T-helper 2 cell treated with Interferon-gamma antibody and Interleukin-4, amounts not matched to agents 5 μg/mL and 100 μg/mL, for 36 hours (primary cell): ENCODE measurements at regions not wholly inside any gene's neighbourhood (a gene's known extent, or its start where the extent isn't known, plus 50 kb on each side); places are given as distances from the start of the nearest gene placed in this dataset.
"Not testable (repeated sequence)": the region's sequence is repeated elsewhere in the genome, so short reads cannot be mapped to it uniquely, and the experiment has no call there.

ENCODE experiments used
- DNase-seq: peaks from one replicate; pipeline ENCODE4 v3.0.0; 2021; ENCODE audit warnings: low spot score
- H3K27ac Mint-ChIP-seq: one replicate; pipeline ENCODE4 v1.8.0; 2021; ENCODE audit warnings: mild to moderate bottlenecking, mixed read lengths
- H3K27me3 Mint-ChIP-seq: one replicate; pipeline ENCODE4 v1.8.0; 2021; ENCODE audit warnings: low read depth, mixed read lengths
- H3K36me3 Mint-ChIP-seq: one replicate; pipeline ENCODE4 v1.8.0; 2021; ENCODE audit warnings: low read depth, mixed read lengths
- H3K4me1 Mint-ChIP-seq: one replicate; pipeline ENCODE4 v1.8.0; 2021; ENCODE audit warnings: low read depth, mixed read lengths
- H3K4me3 Mint-ChIP-seq: one replicate; pipeline ENCODE4 v1.8.0; 2022; ENCODE audit warnings: mild to moderate bottlenecking, moderate library complexity, mixed read lengths
- H3K9me3 Mint-ChIP-seq: one replicate; pipeline ENCODE4 v1.8.0; 2021; ENCODE audit warnings: mixed read lengths

GRCh38 chr9:102456562-102456961 lies 538.6 kb upstream of the CYLC2 start:
- no peak overlapping the region for H3K4me3 Mint-ChIP-seq
- H3K9me3 Mint-ChIP-seq, result peaks cover 21% of the 10 kb centered on the region
- no peak for DNase-seq
- no peaks in the 10 kb centered on the region for H3K27me3 Mint-ChIP-seq
- no peak overlapping the region for H3K27ac Mint-ChIP-seq
- no peaks in the 10 kb centered on the region for H3K36me3 Mint-ChIP-seq
- no peaks in the 10 kb centered on the region for H3K4me1 Mint-ChIP-seq

GRCh38 chr9:102445906-102446305 lies 549.2 kb upstream of the CYLC2 start:
- H3K27me3 Mint-ChIP-seq, result no peaks in the 10 kb centered on the region
- no peak overlapping the region for H3K4me3 Mint-ChIP-seq
- H3K27ac Mint-ChIP-seq, result no peak overlapping the region
- no peak for DNase-seq
- H3K4me1 Mint-ChIP-seq, result no peaks in the 10 kb centered on the region
- peaks cover 16% of the 10 kb centered on the region for H3K9me3 Mint-ChIP-seq
- no peaks in the 10 kb centered on the region for H3K36me3 Mint-ChIP-seq

GRCh38 chr9:102445181-102445747 lies 549.9 kb upstream of the CYLC2 start:
- no peaks in the 10 kb centered on the region for H3K27me3 Mint-ChIP-seq
- H3K4me1 Mint-ChIP-seq, result no peaks in the 10 kb centered on the region
- DNase-seq, result no peak
- H3K27ac Mint-ChIP-seq, result no peak overlapping the region
- H3K36me3 Mint-ChIP-seq, result no peaks in the 10 kb centered on the region
- H3K4me3 Mint-ChIP-seq, result no peak overlapping the region
- peaks cover 16% of the 10 kb centered on the region for H3K9me3 Mint-ChIP-seq

GRCh38 chr9:102439583-102439982 lies 555.5 kb upstream of the CYLC2 start:
- Mint-ChIP-seq H3K27me3 (no peaks in the 10 kb centered on the region), H3K9me3 (peaks cover 4% of the 10 kb centered on the region), H3K4me1 (no peaks in the 10 kb centered on the region), H3K27ac (no peak overlapping the region), H3K4me3 (no peak overlapping the region), H3K36me3 (no peaks in the 10 kb centered on the region)
- DNase-seq, result no peak

- not testable (repeated sequence) for H3K9me3 Mint-ChIP-seq, H3K27ac Mint-ChIP-seq, H3K27me3 Mint-ChIP-seq, H3K36me3 Mint-ChIP-seq, DNase-seq, H3K4me1 Mint-ChIP-seq, H3K4me3 Mint-ChIP-seq
These were observed 558.5 kb upstream of the CYLC2 start for GRCh38 chr9:102436599-102436998.

- Mint-ChIP-seq H3K9me3 (peaks cover 4% of the 10 kb centered on the region), H3K27me3 (no peaks in the 10 kb centered on the region), H3K27ac (no peak overlapping the region), H3K4me1 (no peaks in the 10 kb centered on the region), H3K36me3 (no peaks in the 10 kb centered on the region), H3K4me3 (no peak overlapping the region)
- DNase-seq, result no peak
These were observed 559.7 kb upstream of the CYLC2 start for GRCh38 chr9:102435427-102435826.

- no peak for DNase-seq
- Mint-ChIP-seq H3K36me3 (no peaks in the 10 kb centered on the region), H3K4me3 (no peak overlapping the region), H3K4me1 (no peaks in the 10 kb centered on the region), H3K9me3 (peaks cover 4% of the 10 kb centered on the region), H3K27ac (no peak overlapping the region), H3K27me3 (no peaks in the 10 kb centered on the region)
These were observed 560.6 kb upstream of the CYLC2 start for GRCh38 chr9:102434545-102434944.

GRCh38 chr9:102428305-102428704 lies 566.8 kb upstream of the CYLC2 start:
- DNase-seq, result no peak
- Mint-ChIP-seq H3K9me3 (peaks cover 4% of the 10 kb centered on the region), H3K27me3 (no peaks in the 10 kb centered on the region), H3K4me1 (no peaks in the 10 kb centered on the region), H3K27ac (no peak overlapping the region), H3K4me3 (no peak overlapping the region), H3K36me3 (no peaks in the 10 kb centered on the region)

GRCh38 chr9:102416251-102416650 lies 578.9 kb upstream of the CYLC2 start:
- not testable (repeated sequence) for H3K36me3 Mint-ChIP-seq, H3K27ac Mint-ChIP-seq, H3K4me1 Mint-ChIP-seq, DNase-seq, H3K27me3 Mint-ChIP-seq, H3K4me3 Mint-ChIP-seq
- H3K9me3 Mint-ChIP-seq, result peaks cover 27% of the 10 kb centered on the region

- no peaks in the 10 kb centered on the region for H3K36me3 Mint-ChIP-seq
These were observed 589.8 kb upstream of the CYLC2 start for GRCh38 chr9:102405218-102405867.

GRCh38 chr9:102403514-102403913 lies 591.6 kb upstream of the CYLC2 start:
- H3K36me3 Mint-ChIP-seq, result no peaks in the 10 kb centered on the region
- DNase-seq, result no peak
- no peak overlapping the region for H3K4me3 Mint-ChIP-seq

More at GRCh38 chr9:102405218-102405867, 589.8 kb upstream of the CYLC2 start:
- no peak overlapping the region for H3K4me3 Mint-ChIP-seq
- no peak for DNase-seq
- H3K27ac Mint-ChIP-seq, result no peak overlapping the region
- peaks cover 21% of the 10 kb centered on the region for H3K9me3 Mint-ChIP-seq
- H3K27me3 Mint-ChIP-seq, result no peaks in the 10 kb centered on the region
- no peaks in the 10 kb centered on the region for H3K4me1 Mint-ChIP-seq

GRCh38 chr9:102398205-102398604 lies 596.9 kb upstream of the CYLC2 start:
- Mint-ChIP-seq H3K27me3 (no peaks in the 10 kb centered on the region), H3K9me3 (peaks cover 14% of the 10 kb centered on the region), H3K4me1 (no peaks in the 10 kb centered on the region), H3K4me3 (no peak overlapping the region), H3K27ac (no peak overlapping the region), H3K36me3 (no peaks in the 10 kb centered on the region)
- DNase-seq, result no peak

More at GRCh38 chr9:102403514-102403913, 591.6 kb upstream of the CYLC2 start:
- peaks cover 20% of the 10 kb centered on the region for H3K9me3 Mint-ChIP-seq
- H3K27me3 Mint-ChIP-seq, result no peaks in the 10 kb centered on the region
- H3K27ac Mint-ChIP-seq, result no peak overlapping the region
- no peaks in the 10 kb centered on the region for H3K4me1 Mint-ChIP-seq

GRCh38 chr9:102385620-102386019 lies 609.5 kb upstream of the CYLC2 start:
- not testable (repeated sequence) for DNase-seq, H3K4me3 Mint-ChIP-seq, H3K27me3 Mint-ChIP-seq, H3K4me1 Mint-ChIP-seq, H3K36me3 Mint-ChIP-seq, H3K27ac Mint-ChIP-seq
- peaks cover 25% of the 10 kb centered on the region for H3K9me3 Mint-ChIP-seq

GRCh38 chr9:102362470-102363132 lies 624.2 kb upstream of the GRIN3A start:
- no peaks in the 10 kb centered on the region for H3K36me3 Mint-ChIP-seq
- no peaks in the 10 kb centered on the region for H3K27me3 Mint-ChIP-seq
- H3K9me3 Mint-ChIP-seq, result peaks cover 18% of the 10 kb centered on the region
- H3K4me3 Mint-ChIP-seq, result no peak overlapping the region
- H3K4me1 Mint-ChIP-seq, result no peaks in the 10 kb centered on the region
- H3K27ac Mint-ChIP-seq, result no peak overlapping the region
- DNase-seq, result no peak
